ENCODE measurements at regions not wholly inside any gene's neighbourhood (a gene's known extent, or its start where the extent isn't known, plus 50 kb on each side); places are given as distances from the start of the nearest gene placed in this dataset.

GRCh38 chr9:107615321-107615720 is 125.8 kb upstream of the KLF4 start:
- WGBS, 4 donors: 65 to 79% (median 77%) methylated on average over 1 of the region's 1 CpG
- Histone ChIP-seq H3K4me1 (replicated peaks in 1 of 2) (no peaks in the 10 kb centered on the region), H3K27ac (no peak overlapping the region), H3K9me3 (replicated peaks in 1 of 3) (no peaks in the 10 kb centered on the region), H3K4me3 (no peak overlapping the region), H3K36me3 (replicated peaks in 1 of 2) (no peaks in the 10 kb centered on the region), H3K27me3 (no peaks in the 10 kb centered on the region)
- TF ChIP-seq POLR2A (IDR thresholded peaks at IDR 0.05) (no peak), CTCF (IDR thresholded peaks at IDR 0.05) (no peak)
- intact Hi-C loops (cut with DNase I): no loop called here
- DNase-seq: no peak

- no peak for DNase-seq
- no peaks in the 10 kb centered on the region for H3K4me1 ChIP-seq (replicated peaks in 1 of 2)
- 84 to 91% (median 89%) methylated on average over 3 to 5 of the region's 5 CpGs for WGBS, 4 donors
- H3K27ac ChIP-seq: no peak overlapping the region
- H3K9me3 ChIP-seq (replicated peaks in 1 of 3): no peaks in the 10 kb centered on the region
- H3K4me3 ChIP-seq: no peak overlapping the region
- no peak for TF ChIP-seq CTCF (IDR thresholded peaks at IDR 0.05)
- TF ChIP-seq POLR2A (IDR thresholded peaks at IDR 0.05): no peak
- no peaks in the 10 kb centered on the region for H3K27me3 ChIP-seq
- H3K36me3 ChIP-seq (replicated peaks in 1 of 2): no peaks in the 10 kb centered on the region
- intact Hi-C loops (cut with DNase I): no loop called here
Observed at GRCh38 chr9:107614765-107615164, 125.2 kb upstream of the KLF4 start.

GRCh38 chr9:107613321-107613720 is 123.8 kb upstream of the KLF4 start:
- WGBS, 4 donors: 81 to 100% (median 92%) methylated on average over 1 of the region's 1 CpG
- Histone ChIP-seq H3K9me3 (replicated peaks in 1 of 3) (no peaks in the 10 kb centered on the region), H3K4me1 (replicated peaks in 1 of 2) (no peaks in the 10 kb centered on the region), H3K27ac (no peak overlapping the region), H3K4me3 (no peak overlapping the region), H3K36me3 (replicated peaks in 1 of 2) (no peaks in the 10 kb centered on the region), H3K27me3 (no peaks in the 10 kb centered on the region)
- intact Hi-C loops (cut with DNase I): no loop called here
- DNase-seq: no peak
- TF ChIP-seq CTCF (IDR thresholded peaks at IDR 0.05) (no peak), POLR2A (IDR thresholded peaks at IDR 0.05) (no peak)

GRCh38 chr9:107612136-107612535 is 122.6 kb upstream of the KLF4 start:
- Histone ChIP-seq H3K27me3 (no peaks in the 10 kb centered on the region), H3K27ac (no peak overlapping the region), H3K4me1 (replicated peaks in 1 of 2) (no peaks in the 10 kb centered on the region), H3K4me3 (no peak overlapping the region), H3K36me3 (replicated peaks in 1 of 2) (no peaks in the 10 kb centered on the region), H3K9me3 (replicated peaks in 1 of 3) (no peaks in the 10 kb centered on the region)
- DNase-seq: peak; percentile 21 to 66 (median 53)
- TF ChIP-seq CTCF (IDR thresholded peaks at IDR 0.05): no peak
- TF ChIP-seq POLR2A (IDR thresholded peaks at IDR 0.05): no peak
- 68 to 86% (median 78%) methylated on average over 5 of the region's 5 CpGs for WGBS, 4 donors
- intact Hi-C loops (cut with DNase I): no loop called here

Measured in adrenal gland (tissue), 9 donors.